ENCODE measurements at regions not wholly inside any gene's neighbourhood (a gene's known extent, or its start where the extent isn't known, plus 50 kb on each side); places are given as distances from the start of the nearest gene placed in this dataset.

DNA sequence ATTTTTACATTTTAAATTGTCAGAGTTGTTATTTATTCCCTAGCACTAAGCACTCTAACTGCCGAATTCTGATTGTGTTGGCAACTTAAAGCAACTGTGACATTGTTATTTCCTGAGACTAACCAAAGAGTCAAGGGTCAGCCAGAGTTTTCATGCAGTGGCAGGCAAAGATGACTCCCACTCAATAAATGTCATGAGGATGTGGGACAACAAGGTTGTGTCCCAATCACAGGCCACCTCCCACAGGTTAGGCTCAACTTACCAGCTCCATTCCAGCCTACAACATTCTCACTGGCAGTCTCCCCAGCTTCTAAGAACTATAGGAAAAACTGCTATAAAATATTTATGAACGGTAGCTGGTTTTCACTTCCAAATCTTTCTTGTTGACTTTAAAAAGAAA, 80.1 kb downstream of the RSL24D1 start:
- ATAC-seq (no peak), DNase-seq (ENCODE audit: low read depth, low spot score) (no peak)
- Histone ChIP-seq H4K20me1 (ENCODE audit: insufficient read depth) (no peaks in the 10 kb centered on the region), H3K9ac (ENCODE audit: low read length) (no peak overlapping the region), H3K4me3 (replicated peaks in 1 of 2; ENCODE audit: low read depth in 1 of 2, low read length in 2 of 2) (no peak overlapping the region), H3K9me3 (ENCODE audit: control insufficient read depth in 1 of 2, insufficient read depth in 1 of 2, low read depth in 1 of 2, low read length in 2 of 2) (no peaks in the 10 kb centered on the region), H3K9me2 (ENCODE audit: insufficient read depth) (no peaks in the 10 kb centered on the region), H3K27me3 (ENCODE audit: insufficient read depth, low read length) (0 out of 2 replicates have a peak, but pooled peaks cover 4% of the 10 kb centered on the region), H2AFZ (ENCODE audit: low read depth, low read length, poor library complexity, severe bottlenecking) (no peak overlapping the region), H3K79me2 (ENCODE audit: insufficient read depth, low read length) (no peaks in the 10 kb centered on the region), H3K4me2 (ENCODE audit: low read length) (no peak overlapping the region), H3K36me3 (ENCODE audit: control insufficient read depth in 1 of 2, insufficient read depth in 2 of 2, low read length in 2 of 2) (no peaks in the 10 kb centered on the region), H3K4me1 (ENCODE audit: control insufficient read depth in 1 of 2, insufficient read depth in 2 of 2, low read length in 2 of 2) (no peaks in the 10 kb centered on the region), H3K27ac (ENCODE audit: low read depth, low read length) (no peak overlapping the region)
- intact Hi-C loops (cut with micrococcal nuclease) = no loop called here
- CTCF ChIA-PET = no interaction called here
- TF ChIP-seq, protein P1, sequence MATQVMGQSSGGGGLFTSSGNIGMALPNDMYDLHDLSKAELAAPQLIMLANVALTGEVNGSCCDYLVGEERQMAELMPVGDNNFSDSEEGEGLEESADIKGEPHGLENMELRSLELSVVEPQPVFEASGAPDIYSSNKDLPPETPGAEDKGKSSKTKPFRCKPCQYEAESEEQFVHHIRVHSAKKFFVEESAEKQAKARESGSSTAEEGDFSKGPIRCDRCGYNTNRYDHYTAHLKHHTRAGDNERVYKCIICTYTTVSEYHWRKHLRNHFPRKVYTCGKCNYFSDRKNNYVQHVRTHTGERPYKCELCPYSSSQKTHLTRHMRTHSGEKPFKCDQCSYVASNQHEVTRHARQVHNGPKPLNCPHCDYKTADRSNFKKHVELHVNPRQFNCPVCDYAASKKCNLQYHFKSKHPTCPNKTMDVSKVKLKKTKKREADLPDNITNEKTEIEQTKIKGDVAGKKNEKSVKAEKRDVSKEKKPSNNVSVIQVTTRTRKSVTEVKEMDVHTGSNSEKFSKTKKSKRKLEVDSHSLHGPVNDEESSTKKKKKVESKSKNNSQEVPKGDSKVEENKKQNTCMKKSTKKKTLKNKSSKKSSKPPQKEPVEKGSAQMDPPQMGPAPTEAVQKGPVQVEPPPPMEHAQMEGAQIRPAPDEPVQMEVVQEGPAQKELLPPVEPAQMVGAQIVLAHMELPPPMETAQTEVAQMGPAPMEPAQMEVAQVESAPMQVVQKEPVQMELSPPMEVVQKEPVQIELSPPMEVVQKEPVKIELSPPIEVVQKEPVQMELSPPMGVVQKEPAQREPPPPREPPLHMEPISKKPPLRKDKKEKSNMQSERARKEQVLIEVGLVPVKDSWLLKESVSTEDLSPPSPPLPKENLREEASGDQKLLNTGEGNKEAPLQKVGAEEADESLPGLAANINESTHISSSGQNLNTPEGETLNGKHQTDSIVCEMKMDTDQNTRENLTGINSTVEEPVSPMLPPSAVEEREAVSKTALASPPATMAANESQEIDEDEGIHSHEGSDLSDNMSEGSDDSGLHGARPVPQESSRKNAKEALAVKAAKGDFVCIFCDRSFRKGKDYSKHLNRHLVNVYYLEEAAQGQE (IDR thresholded peaks at IDR 0.05; ENCODE audit: low read depth) = no peak
- TF ChIP-seq EZH2phosphoT487 (IDR thresholded peaks at IDR 0.05; ENCODE audit: borderline replicate concordance) (no peak), FOSL1 (IDR thresholded peaks at IDR 0.05; ENCODE audit: low read depth) (no peak), EGR1 (IDR thresholded peaks at IDR 0.05; ENCODE audit: low read depth) (no peak), POLR2AphosphoS5 (IDR thresholded peaks at IDR 0.05; ENCODE audit: low read depth, low read length) (no peak), SIN3A (IDR thresholded peaks at IDR 0.05; ENCODE audit: low read depth) (no peak), ZFX (IDR thresholded peaks at IDR 0.05) (no peak), POLR2A (IDR thresholded peaks at IDR 0.05; ENCODE audit: borderline replicate concordance, extremely low read depth, insufficient read depth, insufficient read length) (no peak)
- no TSS peak for BruUV-seq (replicated peaks)
- POLR2A ChIA-PET = no interaction called here
- RAD21 ChIA-PET (ENCODE audit: low non-redundant PET in 1 of 2, low total read pairs in 2 of 2, uncharacterized antibody in 2 of 2, unreplicated experiment in 2 of 2) = no interaction called here

- intact Hi-C loops (cut with micrococcal nuclease) = no loop called here
- ATAC-seq (no peak), DNase-seq (ENCODE audit: low read depth, low spot score) (no peak)
- CTCF ChIA-PET = no interaction called here
- no peaks in the 10 kb centered on the region for H3K79me2 ChIP-seq (ENCODE audit: insufficient read depth, low read length)
- H3K27me3 ChIP-seq (ENCODE audit: insufficient read depth, low read length) = 0 out of 2 replicates have a peak, but pooled peaks cover 4% of the 10 kb centered on the region
- no peak overlapping the region for H2AFZ ChIP-seq (ENCODE audit: low read depth, low read length, poor library complexity, severe bottlenecking)
- H4K20me1 ChIP-seq (ENCODE audit: insufficient read depth) = no peaks in the 10 kb centered on the region
- H3K9me3 ChIP-seq (ENCODE audit: control insufficient read depth in 1 of 2, insufficient read depth in 1 of 2, low read depth in 1 of 2, low read length in 2 of 2) = no peaks in the 10 kb centered on the region
- H3K9me2 ChIP-seq (ENCODE audit: insufficient read depth) = no peaks in the 10 kb centered on the region
- RAD21 ChIA-PET (ENCODE audit: low non-redundant PET in 1 of 2, low total read pairs in 2 of 2, uncharacterized antibody in 2 of 2, unreplicated experiment in 2 of 2) = no interaction called here
- H3K4me3 ChIP-seq (replicated peaks in 1 of 2; ENCODE audit: low read depth in 1 of 2, low read length in 2 of 2) = no peak overlapping the region
- no peaks in the 10 kb centered on the region for H3K36me3 ChIP-seq (ENCODE audit: control insufficient read depth in 1 of 2, insufficient read depth in 2 of 2, low read length in 2 of 2)
- H3K4me2 ChIP-seq (ENCODE audit: low read length) = no peak overlapping the region
- no peak overlapping the region for H3K27ac ChIP-seq (ENCODE audit: low read depth, low read length)
- BruUV-seq (replicated peaks) = no TSS peak
- H3K9ac ChIP-seq (ENCODE audit: low read length) = no peak overlapping the region
- H3K4me1 ChIP-seq (ENCODE audit: control insufficient read depth in 1 of 2, insufficient read depth in 2 of 2, low read length in 2 of 2) = no peaks in the 10 kb centered on the region
- POLR2A ChIA-PET = no interaction called here
- TF ChIP-seq, protein P1 (IDR thresholded peaks at IDR 0.05; ENCODE audit: low read depth) = no peak
- no peak for TF ChIP-seq FOSL1 (IDR thresholded peaks at IDR 0.05; ENCODE audit: low read depth)
- TF ChIP-seq JUND (IDR thresholded peaks at IDR 0.05) = no peak
- no peak for TF ChIP-seq ATF3 (IDR thresholded peaks at IDR 0.05)
- no peak for TF ChIP-seq MAX (IDR thresholded peaks at IDR 0.05)
- TF ChIP-seq SRF (IDR thresholded peaks at IDR 0.05; ENCODE audit: low read depth) = no peak
- TF ChIP-seq TCF7L2 (IDR thresholded peaks at IDR 0.05; ENCODE audit: borderline replicate concordance, extremely low read depth, insufficient read depth, insufficient read length) = no peak
- TF ChIP-seq ELF1 (IDR thresholded peaks at IDR 0.05; ENCODE audit: borderline replicate concordance, low read depth) = no peak
- TF ChIP-seq EGR1 (IDR thresholded peaks at IDR 0.05; ENCODE audit: low read depth) = no peak
Measured at GRCh38 chr15:55113736-55114135, 83.0 kb downstream of the RSL24D1 start.

Measured in HCT116 (cell line).